HG02610 (cell line): ENCODE measurements at regions not wholly inside any gene's neighbourhood (a gene's known extent, or its start where the extent isn't known, plus 50 kb on each side); places are given as distances from the start of the nearest gene placed in this dataset.
A peak's percentile ranks its signal among the peaks of the same experiment; 100 is the strongest.

Experiments used
- ATAC-seq: cut with Tn5 transposase; IDR thresholded peaks from one replicate; pipeline ENCODE4 v1.9.1; 2021; ENCODE audit warnings: mild to moderate bottlenecking, moderate library complexity; ENCODE audit not compliant: unreplicated experiment

DNA sequence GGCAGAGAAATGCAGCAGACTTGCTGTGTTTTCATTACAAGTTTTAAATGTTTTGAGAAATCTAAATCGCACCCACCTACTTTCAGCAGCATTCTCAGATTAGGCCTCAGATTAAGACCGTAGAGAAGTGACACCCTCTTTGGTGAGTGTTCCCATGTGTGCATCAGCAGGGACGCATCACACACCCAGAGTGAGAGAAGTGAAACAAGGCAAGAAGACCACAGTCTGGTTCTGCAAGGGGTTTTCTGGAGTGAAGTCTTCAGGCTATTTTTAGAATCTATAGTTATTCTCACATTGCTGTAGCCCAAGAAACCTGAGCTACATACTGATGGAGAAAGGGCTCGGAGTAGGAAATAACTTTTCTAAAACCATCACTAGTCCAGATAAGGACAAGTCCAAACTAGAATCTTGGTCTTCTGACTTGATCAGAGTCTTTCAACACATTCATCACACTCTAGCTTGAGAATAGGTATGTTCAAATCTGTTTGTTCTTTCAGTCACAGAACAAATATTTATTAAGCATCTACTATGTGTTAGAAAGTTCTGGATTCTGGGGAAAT lies 1216.6 kb upstream of the PIK3C3 start:
- peak; percentile 99 for ATAC-seq

DNA sequence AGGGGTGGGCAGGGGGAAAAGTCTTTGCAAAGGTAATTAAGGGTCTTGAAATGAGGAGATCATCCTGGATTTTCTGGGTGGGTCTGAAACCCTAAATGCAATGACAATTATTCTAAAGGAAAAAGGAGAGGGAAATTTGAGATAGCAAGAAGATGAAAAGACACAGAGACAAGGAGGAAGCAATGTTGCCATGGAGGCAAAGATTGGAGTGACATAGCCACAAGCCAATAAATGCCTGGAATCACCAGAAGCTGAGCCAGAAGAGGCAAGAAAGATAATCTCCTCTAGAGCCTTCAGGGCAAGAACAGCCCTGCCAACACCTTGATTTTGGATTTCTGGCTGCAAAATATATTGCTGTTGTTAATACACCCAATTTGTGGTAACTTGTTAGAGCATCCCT lies 1246.3 kb upstream of the PIK3C3 start:
- ATAC-seq: no peak

DNA sequence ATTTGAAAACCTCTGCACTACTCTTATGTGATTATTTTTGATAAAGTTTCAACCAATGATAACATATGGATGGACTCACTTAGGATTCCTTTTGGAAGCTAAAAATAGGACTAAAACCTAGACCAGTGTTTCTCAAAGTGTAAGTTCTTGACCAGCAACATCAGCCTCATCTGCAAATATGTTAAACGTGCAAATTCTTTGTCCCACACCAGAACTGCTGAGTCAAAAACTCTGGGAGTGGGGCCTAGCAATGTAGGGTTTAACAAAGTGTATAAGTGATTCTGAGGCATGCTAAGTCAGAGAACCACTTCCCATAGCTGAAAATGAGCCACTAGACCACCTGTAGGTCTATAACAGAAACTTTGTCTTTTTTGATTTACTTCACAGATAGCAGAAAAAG lies 1247.2 kb upstream of the PIK3C3 start:
- ATAC-seq: no peak

DNA sequence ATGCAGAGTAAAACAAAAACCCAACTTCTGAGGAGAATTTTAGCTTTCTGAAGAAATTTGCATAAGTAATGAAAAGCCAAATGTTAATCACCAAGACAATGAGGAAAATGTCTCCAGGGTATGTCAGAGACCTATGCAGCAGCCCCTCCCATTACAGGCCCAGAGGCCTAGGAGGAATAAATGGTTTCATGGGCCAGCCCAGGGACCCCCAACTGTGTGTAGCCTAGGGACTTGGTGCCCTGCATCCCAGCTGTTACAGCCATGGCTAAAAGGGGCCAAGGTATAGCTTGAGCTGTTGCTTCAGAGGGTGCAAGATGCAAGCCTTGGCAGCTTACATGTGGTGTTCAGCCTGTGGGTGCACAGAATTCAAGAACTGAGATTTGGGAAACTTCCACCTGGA lies 1256.9 kb upstream of the PIK3C3 start:
- no peak for ATAC-seq

DNA sequence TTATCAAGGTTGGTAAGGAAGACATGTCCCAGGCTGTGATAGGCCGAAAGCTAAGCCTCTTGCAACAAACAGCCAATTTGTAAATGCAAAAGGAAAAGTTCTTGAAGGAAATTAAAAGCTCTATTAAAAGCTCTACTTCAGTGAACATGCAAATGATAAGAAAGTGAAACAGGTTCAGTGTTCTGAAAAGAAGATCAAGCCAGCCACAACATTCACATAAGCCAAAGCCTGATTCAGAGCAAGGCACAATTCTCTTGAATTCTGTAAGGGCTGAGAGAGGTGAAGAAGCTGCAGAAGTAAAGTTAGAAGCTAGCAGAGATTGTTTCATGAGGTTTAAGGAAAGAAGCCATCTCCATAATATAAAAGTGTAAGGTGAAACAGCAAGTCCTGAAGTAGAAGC lies 1259.5 kb upstream of the PIK3C3 start:
- ATAC-seq: no peak

DNA sequence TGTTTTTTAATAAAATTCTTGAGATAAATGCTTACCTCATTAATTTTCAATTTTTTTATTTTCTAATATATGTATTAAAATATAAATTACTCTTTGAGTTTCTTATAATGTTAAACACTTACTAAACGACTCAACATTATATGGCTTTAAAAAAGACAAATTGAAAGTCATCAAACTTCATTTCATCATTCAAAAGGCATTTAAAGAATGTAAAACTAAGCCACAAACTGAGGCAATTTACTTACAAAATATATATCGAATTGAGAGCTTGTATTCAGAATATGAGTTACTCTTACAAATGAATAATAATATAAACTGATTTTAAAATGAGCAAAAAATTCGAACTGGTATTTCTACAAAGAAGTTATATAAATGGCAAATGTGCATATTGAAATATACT lies 1262.2 kb upstream of the PIK3C3 start:
- ATAC-seq: no peak

DNA sequence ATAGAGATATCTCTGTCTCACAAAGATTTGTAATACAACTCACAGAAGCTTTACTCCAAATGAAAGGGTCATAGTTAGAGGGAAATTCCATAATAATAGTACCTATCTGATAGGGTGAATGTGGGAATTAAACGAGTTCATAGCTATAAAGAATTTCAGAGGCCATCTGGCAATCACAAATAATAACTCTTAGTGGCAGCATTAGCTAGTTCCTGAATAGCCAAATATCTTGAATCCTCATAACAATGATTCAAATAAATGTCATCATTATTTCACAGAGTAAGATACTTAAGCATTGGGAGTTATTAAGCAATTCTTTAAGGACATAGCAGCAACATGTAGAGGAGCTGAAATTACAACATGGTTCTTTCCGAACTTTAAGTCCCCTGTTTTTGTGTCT lies 1265.0 kb upstream of the PIK3C3 start:
- ATAC-seq: no peak

DNA sequence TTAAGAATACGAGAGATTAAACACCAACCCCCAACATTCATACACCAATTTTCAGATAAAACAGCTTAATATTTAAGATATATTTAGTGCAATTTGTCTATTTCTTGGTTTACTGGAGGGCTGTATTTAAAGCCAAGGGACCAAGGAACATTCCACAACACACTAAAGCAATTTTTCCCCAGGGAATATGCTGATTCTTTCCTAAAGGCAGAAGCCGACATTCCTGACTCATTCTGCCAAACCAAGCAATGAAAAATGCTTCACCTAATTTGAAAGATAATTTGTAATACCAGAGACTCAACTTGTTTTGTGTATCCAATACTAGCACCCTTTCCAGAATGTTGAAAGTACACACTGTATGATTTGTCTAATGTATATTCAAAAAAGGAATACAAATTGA lies 1267.6 kb upstream of the PIK3C3 start:
- no peak for ATAC-seq

DNA sequence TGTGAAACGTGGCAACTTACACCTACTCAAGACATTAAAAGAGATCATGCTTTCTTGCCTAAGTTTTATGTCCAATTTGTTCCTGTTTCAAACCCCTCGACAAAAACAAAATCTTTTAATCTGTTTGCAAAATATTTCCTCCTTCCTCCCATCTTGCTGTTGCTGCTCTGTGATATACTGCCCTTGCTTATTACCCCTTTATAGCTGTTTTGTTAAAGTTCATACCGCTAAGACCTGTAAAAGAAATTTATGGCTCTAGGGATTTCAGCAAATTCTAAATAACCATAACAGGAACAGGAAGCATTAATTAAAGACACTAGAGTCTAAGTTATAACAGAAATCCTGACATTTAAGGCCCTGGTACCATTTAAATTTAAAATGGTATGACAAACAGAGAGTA lies 1268.2 kb upstream of the PIK3C3 start:
- ATAC-seq: no peak

DNA sequence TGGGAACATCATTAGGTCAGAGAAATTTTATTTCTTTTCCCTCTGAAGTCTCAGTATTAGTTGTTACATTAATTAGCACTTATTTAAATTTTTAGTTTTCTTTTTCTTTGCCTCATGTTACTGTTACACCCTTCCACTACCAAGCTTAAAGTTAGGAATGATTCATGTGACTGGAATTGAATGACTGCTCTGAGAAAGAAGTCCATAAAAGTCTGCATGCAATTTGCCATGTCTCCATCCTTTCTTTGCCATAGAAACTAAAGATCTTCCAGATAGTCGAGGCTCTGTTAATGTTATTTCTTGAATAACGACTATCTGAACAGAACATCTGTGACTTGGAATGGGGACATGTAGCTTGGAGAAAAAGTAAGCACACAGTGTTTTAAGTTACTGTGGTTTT lies 1269.8 kb upstream of the PIK3C3 start:
- no peak for ATAC-seq

DNA sequence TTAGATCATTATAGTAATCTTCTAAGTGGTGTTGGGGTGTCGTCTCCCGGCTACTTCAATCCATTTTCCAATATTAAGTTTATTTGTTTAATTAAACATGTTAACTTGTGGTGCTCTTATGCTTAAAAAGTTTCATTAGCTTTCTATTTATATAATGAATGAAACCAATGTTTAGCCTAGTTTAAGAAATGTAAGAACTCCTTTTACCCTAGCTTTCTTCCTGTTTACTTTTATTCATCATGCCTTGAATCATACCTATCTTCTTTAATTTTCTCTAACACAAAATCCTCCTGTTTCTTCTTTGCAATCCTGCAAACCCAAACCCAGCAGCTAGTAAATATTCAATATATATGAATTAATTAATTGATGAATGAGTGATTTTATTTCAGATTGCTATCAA lies 1276.7 kb upstream of the PIK3C3 start:
- no peak for ATAC-seq

DNA sequence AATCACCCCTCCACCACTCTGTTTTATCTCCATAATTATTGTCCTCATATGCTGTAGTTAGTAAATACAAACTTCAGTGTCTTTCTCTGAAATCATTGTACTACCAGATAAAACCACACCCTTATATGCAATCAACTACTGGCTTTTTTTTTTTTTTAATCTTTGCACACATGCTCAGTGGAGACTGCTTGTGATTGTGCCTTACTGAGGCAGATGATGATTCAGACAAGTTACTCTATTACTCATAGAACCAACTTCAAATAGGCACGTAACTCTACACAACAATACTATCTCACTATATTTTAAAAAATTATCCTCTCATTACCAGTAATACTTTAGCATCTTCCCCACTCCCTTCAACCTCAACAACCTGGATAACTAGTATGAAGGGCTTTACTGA lies 1278.4 kb upstream of the PIK3C3 start:
- ATAC-seq: no peak

DNA sequence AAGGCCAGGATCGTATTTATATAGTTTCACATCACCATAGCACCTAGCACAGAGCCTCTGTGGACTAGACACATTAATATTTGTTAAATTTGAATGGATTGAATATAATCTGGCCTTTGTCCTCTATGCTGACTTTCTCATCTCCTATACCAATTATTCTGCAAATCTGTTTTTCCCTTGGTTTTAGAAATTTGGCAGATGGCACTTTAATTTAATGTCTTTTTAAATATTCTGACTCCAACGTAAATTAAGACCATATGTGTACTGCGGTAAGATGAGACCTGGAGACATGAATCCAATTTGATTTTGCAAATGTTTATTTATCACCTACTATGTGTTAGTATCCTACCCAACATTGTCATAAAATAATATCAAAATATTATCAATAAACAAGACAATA lies 1281.9 kb upstream of the PIK3C3 start:
- ATAC-seq: no peak

DNA sequence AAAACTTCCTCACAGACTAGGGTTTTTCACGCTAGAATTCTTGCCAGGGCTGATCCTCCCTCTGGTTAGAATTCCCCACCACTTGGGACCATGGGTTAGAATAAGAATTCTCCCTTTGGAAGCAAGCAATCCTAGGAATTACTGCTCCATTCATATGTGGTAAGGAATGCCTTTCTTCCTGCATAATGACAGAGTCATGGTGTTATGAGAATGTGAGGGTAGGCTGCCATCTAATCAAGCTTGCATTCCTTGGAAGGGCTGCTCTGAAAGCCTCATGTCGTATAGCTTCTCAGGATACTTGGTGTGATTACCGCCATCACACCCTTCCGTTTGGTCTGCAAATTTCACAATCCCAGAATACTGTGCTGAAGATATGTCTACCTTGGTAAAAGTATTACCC lies 1282.4 kb upstream of the PIK3C3 start:
- no peak for ATAC-seq

DNA sequence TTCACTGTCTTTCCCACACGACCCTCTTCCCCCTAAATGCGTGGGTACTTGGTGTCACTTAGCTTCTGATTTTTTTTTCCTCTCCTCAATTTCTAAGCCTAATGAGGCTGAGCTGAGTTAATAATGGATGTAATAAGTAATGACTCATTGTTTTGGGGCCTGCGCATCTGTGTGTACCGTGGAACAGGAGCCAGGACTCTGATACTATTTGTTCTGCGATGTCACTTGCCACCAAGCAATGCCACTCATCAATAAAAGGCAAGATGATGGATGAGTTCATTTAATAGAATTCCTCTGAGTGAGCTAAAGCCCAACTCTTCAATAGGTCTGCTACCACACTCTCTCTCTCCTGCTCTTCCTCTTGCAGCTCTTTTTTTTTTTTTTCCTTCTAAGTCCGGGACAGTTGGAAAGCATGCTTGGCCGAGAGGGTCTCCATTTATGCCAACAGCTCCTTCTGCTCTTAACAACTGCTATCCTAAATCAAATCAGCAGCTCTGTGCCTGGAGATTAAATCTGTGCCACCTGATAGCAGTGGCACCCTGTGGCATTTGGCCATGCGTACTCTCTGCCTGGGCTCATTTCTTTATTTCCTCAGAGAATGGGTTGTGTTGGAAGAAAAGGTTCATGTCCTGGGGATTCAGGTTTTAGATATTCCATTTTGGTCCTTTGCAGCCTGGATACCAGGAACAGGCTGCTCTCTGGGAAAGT lies 1284.2 kb upstream of the PIK3C3 start:
- no peak for ATAC-seq

DNA sequence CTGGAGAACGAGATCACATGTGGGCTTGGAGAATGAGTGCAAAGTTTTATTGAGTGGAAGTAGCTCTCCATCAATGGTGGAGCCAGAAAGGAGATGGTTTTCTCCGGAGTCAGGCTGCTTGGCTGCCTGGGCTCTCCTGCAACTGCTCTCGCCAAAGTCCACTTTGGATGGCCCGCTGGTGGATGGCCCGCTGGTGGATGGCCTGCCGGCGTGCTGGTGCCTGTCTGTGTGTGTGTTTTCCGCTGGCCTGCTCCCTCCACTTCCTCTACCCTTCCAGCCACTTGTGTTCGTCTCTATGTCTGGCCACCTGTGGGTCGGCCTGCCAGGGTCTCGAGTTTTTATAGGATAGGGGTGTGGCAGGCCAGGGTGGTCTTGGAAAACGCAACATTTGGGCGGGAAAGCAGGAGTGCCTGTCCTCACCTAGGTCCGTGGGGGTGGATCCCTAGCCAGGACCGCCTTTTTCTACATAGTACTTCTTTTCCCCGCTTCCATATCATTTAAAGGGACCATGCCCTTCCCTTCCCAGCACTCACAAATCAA lies 1292.1 kb upstream of the PIK3C3 start:
- ATAC-seq: no peak

DNA sequence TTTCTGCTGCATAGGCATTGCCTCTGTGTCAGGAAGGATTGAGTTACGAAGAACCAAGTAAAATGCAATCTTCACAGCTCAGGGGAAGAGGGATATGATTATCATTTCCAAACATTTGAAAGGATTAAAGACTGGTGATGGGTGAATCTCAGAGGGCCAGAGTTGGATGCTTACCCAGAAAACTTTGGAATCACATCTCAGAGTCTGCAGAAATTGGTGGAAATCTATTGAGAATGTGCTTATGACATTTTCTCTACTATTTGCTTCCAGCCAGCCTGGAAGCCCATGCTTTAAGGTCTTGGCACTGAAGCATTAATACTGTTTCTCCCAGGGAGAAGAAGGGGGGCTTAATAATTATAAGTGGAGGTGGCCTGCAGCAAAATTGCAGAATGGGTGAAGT lies 1301.4 kb upstream of the PIK3C3 start:
- ATAC-seq: no peak

DNA sequence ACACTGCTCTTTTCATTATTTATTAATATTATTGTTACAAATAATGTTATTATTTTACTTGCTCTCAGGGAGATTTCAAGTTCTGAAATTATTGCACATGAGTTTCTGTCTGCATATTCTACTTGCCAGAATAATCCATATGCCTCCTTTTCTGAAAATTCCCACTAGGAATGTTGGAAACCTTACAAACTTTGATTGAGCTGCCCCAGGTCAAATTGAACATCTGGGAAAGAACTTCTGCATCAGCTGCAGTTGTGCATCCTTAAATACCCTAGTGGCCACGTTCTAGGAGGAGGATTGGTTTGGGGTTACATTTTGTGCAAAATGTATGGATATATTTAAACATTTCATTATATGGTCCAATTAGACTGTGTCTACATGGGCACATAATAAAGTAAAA lies 1302.7 kb upstream of the PIK3C3 start:
- no peak for ATAC-seq

DNA sequence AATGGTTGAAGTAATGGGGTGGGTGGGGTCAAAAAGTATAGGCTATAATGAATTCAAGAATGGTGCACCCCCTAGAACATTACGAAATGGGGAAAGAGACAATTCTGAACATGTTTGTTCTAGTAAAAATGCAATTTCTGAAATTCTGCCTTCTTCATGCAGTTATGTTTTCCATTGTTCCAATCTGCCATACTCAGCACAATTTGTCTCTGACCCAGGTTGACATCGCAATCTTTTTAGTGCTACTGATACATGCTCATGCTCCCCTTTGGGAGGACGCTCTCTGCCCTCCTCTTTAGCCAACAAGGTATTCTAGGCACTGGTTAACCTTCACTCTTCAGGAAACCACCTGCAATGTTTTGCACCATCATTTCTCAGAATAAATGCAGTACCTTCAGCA lies 1303.9 kb upstream of the PIK3C3 start:
- ATAC-seq: no peak

DNA sequence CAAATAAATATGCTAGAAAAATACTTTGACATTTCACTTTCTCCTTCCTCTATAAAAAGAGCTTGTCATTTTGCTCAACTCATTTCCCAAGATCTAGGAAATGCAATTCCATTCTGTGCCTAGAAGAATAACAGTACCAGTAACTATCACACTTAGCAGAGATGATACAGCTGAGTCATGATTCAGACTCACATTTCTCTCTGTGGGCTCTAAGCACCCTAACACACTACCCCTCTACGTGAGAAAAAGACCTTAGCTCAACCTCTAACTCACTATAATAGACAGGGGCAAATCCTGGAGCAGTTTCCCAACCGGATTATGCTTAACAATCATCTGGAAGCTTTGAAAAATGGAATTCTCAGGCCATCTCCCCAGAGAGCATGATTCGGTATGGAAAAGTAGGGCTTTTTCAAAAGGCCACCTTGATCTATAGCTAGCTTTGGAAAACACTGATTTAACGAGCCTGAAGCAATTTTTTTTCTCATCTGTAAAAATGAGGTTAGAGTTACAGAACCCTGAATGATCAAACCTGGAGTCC lies 1312.3 kb upstream of the PIK3C3 start:
- ATAC-seq: no peak

DNA sequence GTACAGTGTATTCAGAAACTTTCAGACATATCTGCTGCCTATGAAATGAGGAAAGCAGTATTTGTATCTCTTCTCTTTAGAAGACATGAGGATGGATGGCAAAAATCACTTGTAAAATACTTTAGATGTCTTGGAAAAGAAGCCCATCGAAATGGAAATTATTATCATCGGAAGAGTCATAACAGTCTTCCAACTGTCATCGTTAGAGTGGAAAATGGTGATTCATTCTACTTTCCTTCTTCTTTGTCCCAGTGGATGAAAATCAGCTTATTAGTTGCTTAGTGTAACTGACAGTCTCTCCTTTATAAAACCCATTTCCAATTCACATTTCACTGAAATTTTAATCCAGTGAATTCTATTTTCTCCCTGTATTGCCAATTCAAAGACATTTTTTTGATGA lies 1323.7 kb upstream of the PIK3C3 start:
- no peak for ATAC-seq

DNA sequence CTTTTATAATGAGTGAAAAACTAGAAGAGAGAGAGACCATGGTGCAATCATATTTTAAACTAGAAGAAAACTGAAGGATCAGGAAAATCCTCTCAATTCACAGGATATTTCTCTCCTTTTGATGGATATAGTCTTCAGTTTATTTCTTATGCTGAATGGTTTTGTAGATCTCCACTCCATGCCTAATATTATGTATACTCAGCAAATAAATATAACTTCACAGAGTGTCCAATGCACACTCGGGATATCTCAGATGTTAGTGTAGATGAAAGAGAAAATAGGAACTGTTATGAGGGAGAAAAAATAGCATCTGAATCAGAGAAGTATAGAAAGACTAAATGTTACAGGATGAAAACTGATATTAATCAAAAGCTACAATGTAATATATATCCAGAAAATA lies 1324.5 kb upstream of the PIK3C3 start:
- ATAC-seq: no peak

DNA sequence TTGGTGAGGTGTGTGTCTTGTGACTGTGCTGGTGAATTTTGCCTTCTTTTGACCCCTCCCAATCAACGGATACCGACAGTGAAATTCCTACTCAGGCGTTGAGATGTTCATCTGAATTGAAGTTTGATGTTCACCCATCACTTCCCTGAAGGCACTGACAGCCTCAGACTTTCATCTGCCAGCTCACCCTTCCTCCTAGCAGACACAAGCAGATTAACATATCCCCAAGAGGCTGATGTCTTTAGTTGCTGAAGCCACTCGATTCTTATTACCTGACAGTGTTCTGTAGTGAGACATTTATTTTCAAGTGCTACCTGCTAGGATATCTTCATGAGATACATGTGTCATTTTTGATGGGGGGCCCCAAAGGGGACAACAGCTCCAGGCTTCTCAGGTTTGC lies 1330.1 kb upstream of the PIK3C3 start:
- no peak for ATAC-seq
